HG02840 (cell line): ENCODE measurements at regions not wholly inside any gene's neighbourhood (a gene's known extent, or its start where the extent isn't known, plus 50 kb on each side); places are given as distances from the start of the nearest gene placed in this dataset.

ENCODE experiments used
- ATAC-seq: cut with Tn5 transposase; IDR thresholded peaks from one replicate; pipeline ENCODE4 v1.9.1; 2021; ENCODE audit warnings: mild to moderate bottlenecking, moderate library complexity, moderate number of reproducible peaks; ENCODE audit not compliant: unreplicated experiment, low FRiP score

GRCh38 chr2:23058435-23058834 lies 326.5 kb upstream of the KLHL29 start:
- no peak for ATAC-seq

GRCh38 chr2:23065210-23065609 lies 319.8 kb upstream of the KLHL29 start:
- ATAC-seq = no peak

- no peak for ATAC-seq
Measured at GRCh38 chr2:23065936-23066335, 319.0 kb upstream of the KLHL29 start.

GRCh38 chr2:23066686-23067085 lies 318.3 kb upstream of the KLHL29 start:
- no peak for ATAC-seq

GRCh38 chr2:23069156-23069555 lies 315.8 kb upstream of the KLHL29 start:
- no peak for ATAC-seq

- no peak for ATAC-seq
Measured at GRCh38 chr2:23069923-23070322, 315.1 kb upstream of the KLHL29 start.

- ATAC-seq = no peak
Measured at GRCh38 chr2:23073056-23073455, 311.9 kb upstream of the KLHL29 start.

GRCh38 chr2:23073671-23074070 lies 311.3 kb upstream of the KLHL29 start:
- ATAC-seq = no peak

- no peak for ATAC-seq
Measured at GRCh38 chr2:23077596-23077995, 307.4 kb upstream of the KLHL29 start.

- ATAC-seq = no peak
Measured at GRCh38 chr2:23078784-23079434, 306.1 kb upstream of the KLHL29 start.

- ATAC-seq = no peak
Measured at GRCh38 chr2:23083966-23084365, 301.0 kb upstream of the KLHL29 start.

GRCh38 chr2:23091019-23091418 lies 294.0 kb upstream of the KLHL29 start:
- ATAC-seq = no peak

GRCh38 chr2:23091900-23092299 lies 293.1 kb upstream of the KLHL29 start:
- ATAC-seq = no peak

GRCh38 chr2:23092831-23093230 lies 292.1 kb upstream of the KLHL29 start:
- ATAC-seq = no peak

GRCh38 chr2:23093513-23093912 lies 291.5 kb upstream of the KLHL29 start:
- no peak for ATAC-seq

GRCh38 chr2:23096906-23097602 lies 287.9 kb upstream of the KLHL29 start:
- no peak for ATAC-seq

- no peak for ATAC-seq
Measured at GRCh38 chr2:23100406-23100805, 284.6 kb upstream of the KLHL29 start.

- ATAC-seq = no peak
Measured at GRCh38 chr2:23106242-23106785, 278.7 kb upstream of the KLHL29 start.

- ATAC-seq = no peak
Measured at GRCh38 chr2:23107327-23107941, 277.5 kb upstream of the KLHL29 start.

GRCh38 chr2:23111263-23111662 lies 273.7 kb upstream of the KLHL29 start:
- ATAC-seq = no peak

GRCh38 chr2:23112517-23112916 lies 272.5 kb upstream of the KLHL29 start:
- ATAC-seq = no peak

- ATAC-seq = no peak
Measured at GRCh38 chr2:23114299-23114698, 270.7 kb upstream of the KLHL29 start.
